OCI-LY1 (cell line): ENCODE measurements at regions not wholly inside any gene's neighbourhood (a gene's known extent, or its start where the extent isn't known, plus 50 kb on each side); places are given as distances from the start of the nearest gene placed in this dataset.

Experiments
- H2AFZ ChIP-seq: fragments of 200-600 bp; sonication (generic), shearing (Covaris generic); 2 replicates; pipeline ENCODE4 v1.6.0; 2014; ENCODE audit warnings: antibody characterized with exemption, mild to moderate bottlenecking, low read length
- H3F3A ChIP-seq: fragments of 200-600 bp; sonication (generic), shearing (Covaris generic); 2 replicates; pipeline ENCODE4 v1.6.0; 2014; ENCODE audit warnings: mild to moderate bottlenecking, antibody characterized with exemption, low read length, moderate library complexity; ENCODE audit not compliant: insufficient read depth
- H3K27ac ChIP-seq: fragments of 200-600 bp; sonication (generic); 2 replicates; pipeline ENCODE4 v1.5.1; 2014; ENCODE audit warnings: low read length, mixed run types, mild to moderate bottlenecking, low read depth; ENCODE audit not compliant: poor library complexity, severe bottlenecking
- H3K27me3 ChIP-seq: fragments of 200-600 bp; sonication (generic); 2 replicates; pipeline ENCODE4 v1.6.0; 2014; ENCODE audit warnings: antibody characterized with exemption, mild to moderate bottlenecking, low read length, moderate library complexity; ENCODE audit not compliant: insufficient read depth
- H3K36me3 ChIP-seq: fragments of 200-600 bp; sonication (generic); 2 replicates; pipeline ENCODE4 v1.6.1; 2014; ENCODE audit warnings: mild to moderate bottlenecking, antibody characterized with exemption, low read length, moderate library complexity, mixed read lengths; ENCODE audit not compliant: insufficient read depth
- H3K4me1 ChIP-seq: fragments of 200-600 bp; sonication (generic); 2 replicates; pipeline ENCODE4 v1.5.1; 2014; ENCODE audit warnings: mild to moderate bottlenecking, low read length, moderate library complexity; ENCODE audit not compliant: insufficient read depth, severe bottlenecking
- H3K4me2 ChIP-seq: fragments of 200-600 bp; sonication (generic), shearing (Covaris generic); 2 replicates; pipeline ENCODE4 v1.6.1; 2014; ENCODE audit warnings: low read length
- H3K4me3 ChIP-seq: fragments of 200-600 bp; sonication (generic); 2 replicates; pipeline ENCODE4 v1.5.1; 2014; ENCODE audit warnings: low read length, low read depth, mild to moderate bottlenecking, mixed read lengths; ENCODE audit not compliant: poor library complexity, severe bottlenecking
- H3K79me2 ChIP-seq: fragments of 200-600 bp; shearing (Covaris generic); 2 replicates; pipeline ENCODE4 v1.6.1; 2016; ENCODE audit warnings: mixed run types, low read length, mixed read lengths; ENCODE audit not compliant: insufficient read depth
- H3K9ac ChIP-seq: fragments of 200-600 bp; sonication (generic), shearing (Covaris generic); 2 replicates; pipeline ENCODE4 v1.6.1; 2014; ENCODE audit warnings: mild to moderate bottlenecking, low read length, mixed read lengths
- H3K9me2 ChIP-seq: fragments of 200-600 bp; sonication (generic), shearing (Covaris generic); 2 replicates; pipeline ENCODE4 v1.6.1; 2014; ENCODE audit warnings: low read depth, mild to moderate bottlenecking, low read length, mixed read lengths
- H3K9me3 ChIP-seq: fragments of 200-600 bp; shearing (Covaris generic); 2 replicates; pipeline ENCODE4 v1.6.1; 2014; ENCODE audit warnings: low read length, mixed read lengths
- H4K20me1 ChIP-seq: fragments of 200-600 bp; sonication (generic), shearing (Covaris generic); 2 replicates; pipeline ENCODE4 v1.6.0; 2016; ENCODE audit warnings: mild to moderate bottlenecking, low read length; ENCODE audit not compliant: insufficient read depth
- CTCF ChIP-seq: fragments of 200-600 bp; sonication (generic), shearing (Covaris generic); IDR thresholded peaks from 2 replicates; pipeline ENCODE4 v1.5.1; 2017; ENCODE audit warnings: mild to moderate bottlenecking, antibody characterized with exemption, low read length, moderate library complexity, mixed read lengths
- EZH2 ChIP-seq: fragments of 200-600 bp; sonication (generic), shearing (Covaris generic); IDR thresholded peaks from 2 replicates; pipeline ENCODE4 v1.8.0; 2017; ENCODE audit warnings: borderline replicate concordance, mixed run types, mild to moderate bottlenecking, antibody characterized with exemption, low read length, moderate library complexity, mixed read lengths

GRCh38 chr1:67623906-67624305 lies 61.1 kb upstream of the GADD45A start:
- no peak overlapping the region for H3K4me3 ChIP-seq
- no peaks in the 10 kb centered on the region for H3K4me1 ChIP-seq
- H3K27ac ChIP-seq = no peak overlapping the region
- no peak overlapping the region for H3K4me2 ChIP-seq
- no peaks in the 10 kb centered on the region for H3K79me2 ChIP-seq
- no peaks in the 10 kb centered on the region for H3K9me3 ChIP-seq
- H3F3A ChIP-seq = no peaks in the 10 kb centered on the region
- H3K9ac ChIP-seq = no peak overlapping the region
- no peaks in the 10 kb centered on the region for H3K27me3 ChIP-seq
- H3K9me2 ChIP-seq = no peaks in the 10 kb centered on the region
- TF ChIP-seq CTCF = no peak
- no peak for TF ChIP-seq EZH2
- H4K20me1 ChIP-seq = no peaks in the 10 kb centered on the region
- H3K36me3 ChIP-seq = no peaks in the 10 kb centered on the region
- H2AFZ ChIP-seq = no peak overlapping the region

DNA sequence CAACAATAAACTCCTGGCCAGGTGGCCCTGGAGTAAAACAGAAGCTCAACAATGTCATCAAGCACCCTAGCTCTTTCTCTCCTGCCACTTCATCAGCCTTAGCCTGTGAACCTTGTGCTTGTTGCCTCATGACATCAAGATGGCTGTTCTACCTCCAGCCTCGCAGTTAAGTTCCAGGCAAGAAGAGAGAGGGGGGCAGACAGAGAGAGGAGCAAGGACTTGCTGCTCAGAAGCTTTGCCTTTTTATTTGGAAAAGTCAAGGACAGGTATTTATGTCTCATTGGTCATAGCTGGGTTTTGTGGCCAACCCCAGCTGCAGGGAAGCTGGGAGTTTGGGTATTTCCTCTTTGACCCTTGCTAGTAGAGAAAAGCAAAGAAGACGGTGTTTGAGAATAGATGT lies 60.3 kb upstream of the GADD45A start:
- H3K27me3 ChIP-seq = no peaks in the 10 kb centered on the region

DNA sequence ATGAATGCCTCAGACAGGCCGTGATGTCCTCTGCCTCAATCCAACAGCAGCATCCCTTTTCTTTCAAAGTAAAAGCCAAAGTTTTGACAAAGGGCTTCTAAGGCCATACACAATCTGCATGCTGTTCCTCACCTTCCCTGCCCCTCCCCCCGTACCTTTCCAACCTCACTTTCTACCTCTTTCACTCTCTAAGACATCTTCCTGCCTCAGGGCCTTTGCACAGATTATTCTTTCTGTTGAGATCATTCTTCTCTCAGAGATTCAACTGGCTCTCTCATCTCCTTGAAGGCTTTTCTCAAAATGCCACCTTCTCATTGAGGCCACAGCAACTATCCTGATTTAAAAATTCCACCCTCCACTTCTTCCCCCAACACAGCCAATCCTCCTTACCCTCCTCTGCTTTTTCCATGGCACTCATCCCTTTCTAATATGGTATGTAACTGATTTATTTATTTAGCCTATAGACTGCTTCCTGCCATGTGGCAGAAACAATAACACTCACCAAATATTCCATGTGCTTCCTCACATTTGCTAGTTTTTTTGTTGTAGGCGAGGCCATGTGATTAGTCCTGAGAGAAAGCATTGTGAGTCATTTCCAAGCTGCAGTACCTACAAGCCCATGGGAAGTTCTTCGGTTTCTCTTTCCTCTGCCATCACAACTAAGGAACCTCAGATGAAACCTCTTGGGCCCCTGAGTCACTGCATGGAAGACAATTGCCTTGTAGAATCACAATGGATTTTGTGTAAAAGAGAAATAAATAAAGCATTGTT lies 58.7 kb upstream of the GADD45A start:
- no peaks in the 10 kb centered on the region for H3K79me2 ChIP-seq
- no peak overlapping the region for H3K4me3 ChIP-seq
- no peaks in the 10 kb centered on the region for H3K9me2 ChIP-seq
- no peak overlapping the region for H3K27ac ChIP-seq
- no peak overlapping the region for H2AFZ ChIP-seq
- no peaks in the 10 kb centered on the region for H3K36me3 ChIP-seq
- no peaks in the 10 kb centered on the region for H3K4me1 ChIP-seq
- TF ChIP-seq EZH2 (no peak), CTCF (no peak)
- H3F3A ChIP-seq = no peaks in the 10 kb centered on the region
- no peaks in the 10 kb centered on the region for H3K27me3 ChIP-seq
- no peaks in the 10 kb centered on the region for H3K9me3 ChIP-seq
- H4K20me1 ChIP-seq = no peaks in the 10 kb centered on the region
- H3K9ac ChIP-seq = no peak overlapping the region
- H3K4me2 ChIP-seq = no peak overlapping the region

More for the DNA sequence above, 60.3 kb upstream of the GADD45A start:
- no peak overlapping the region for H3K9ac ChIP-seq
- H2AFZ ChIP-seq = no peak overlapping the region
- H4K20me1 ChIP-seq = no peaks in the 10 kb centered on the region
- no peak overlapping the region for H3K27ac ChIP-seq
- no peaks in the 10 kb centered on the region for H3K79me2 ChIP-seq
- no peaks in the 10 kb centered on the region for H3K9me2 ChIP-seq
- H3K4me3 ChIP-seq = no peak overlapping the region
- H3K36me3 ChIP-seq = no peaks in the 10 kb centered on the region
- H3K4me1 ChIP-seq = no peaks in the 10 kb centered on the region
- no peaks in the 10 kb centered on the region for H3K9me3 ChIP-seq
- no peak for TF ChIP-seq EZH2
- no peak for TF ChIP-seq CTCF
- H3K4me2 ChIP-seq = no peak overlapping the region
- H3F3A ChIP-seq = no peaks in the 10 kb centered on the region
